CD4-positive, alpha-beta T cell treated with Interleukin-6 at 100 ng/mL for 8 hours (primary cell): ENCODE measurements at regions not wholly inside any gene's neighbourhood (a gene's known extent, or its start where the extent isn't known, plus 50 kb on each side); places are given as distances from the start of the nearest gene placed in this dataset.
A peak's percentile ranks its signal among the peaks of the same experiment; 100 is the strongest.

Experiments used
- DNase-seq: peaks from one replicate; pipeline ENCODE4 v3.0.0-alpha.2; 2020; ENCODE audit warnings: mixed read lengths, low spot score

DNA sequence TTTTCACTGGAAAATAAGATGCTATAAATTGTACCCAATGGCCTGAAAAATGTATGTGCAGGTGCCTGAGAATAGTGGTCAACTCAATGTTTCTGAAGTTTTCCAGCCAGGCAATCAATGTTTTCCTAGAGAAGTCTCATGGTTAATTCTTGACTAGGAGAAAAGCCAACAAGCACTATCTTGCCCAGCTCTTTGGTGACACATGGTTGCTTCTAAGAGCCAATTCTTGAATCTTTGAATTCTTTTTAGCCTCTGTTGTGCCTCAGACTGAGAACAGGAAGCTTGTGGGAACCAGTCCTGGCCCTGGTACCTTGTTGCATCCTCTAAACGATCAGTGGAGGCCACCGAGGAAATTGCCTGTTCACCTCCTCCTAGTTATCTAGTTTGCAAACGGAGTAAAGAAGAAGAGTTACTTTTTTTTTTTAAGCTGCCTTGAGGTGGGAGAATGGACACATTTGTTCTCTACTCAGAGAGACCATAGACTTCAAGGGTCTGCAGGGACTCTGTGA lies 144.0 kb upstream of the MKLN1 start:
- DNase-seq: peak; percentile 55

GRCh38 chr7:131186816-131187215 lies 140.9 kb upstream of the MKLN1 start:
- no peak for DNase-seq

GRCh38 chr7:131188367-131189339 lies 139.0 kb upstream of the MKLN1 start:
- peak; percentile 77 for DNase-seq

DNA sequence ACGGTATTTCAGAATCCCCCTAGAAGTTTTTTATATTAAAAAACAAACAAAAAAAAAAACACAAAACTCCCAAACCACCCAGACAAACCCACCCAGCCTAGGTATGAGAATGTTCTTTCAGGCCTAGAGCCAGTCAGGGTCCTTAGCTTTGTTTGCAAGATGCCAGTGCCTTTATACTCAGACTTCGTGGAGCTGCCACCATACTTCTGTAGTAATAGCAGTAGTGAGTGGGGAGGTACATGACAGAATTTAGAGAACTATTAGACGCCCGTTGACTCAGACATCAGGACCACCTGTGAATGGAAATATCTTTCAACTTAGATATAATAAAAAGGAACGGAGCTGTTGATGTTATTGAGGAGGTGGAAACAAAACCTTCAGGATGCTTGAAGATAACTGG lies 138.2 kb upstream of the MKLN1 start:
- DNase-seq: no peak

DNA sequence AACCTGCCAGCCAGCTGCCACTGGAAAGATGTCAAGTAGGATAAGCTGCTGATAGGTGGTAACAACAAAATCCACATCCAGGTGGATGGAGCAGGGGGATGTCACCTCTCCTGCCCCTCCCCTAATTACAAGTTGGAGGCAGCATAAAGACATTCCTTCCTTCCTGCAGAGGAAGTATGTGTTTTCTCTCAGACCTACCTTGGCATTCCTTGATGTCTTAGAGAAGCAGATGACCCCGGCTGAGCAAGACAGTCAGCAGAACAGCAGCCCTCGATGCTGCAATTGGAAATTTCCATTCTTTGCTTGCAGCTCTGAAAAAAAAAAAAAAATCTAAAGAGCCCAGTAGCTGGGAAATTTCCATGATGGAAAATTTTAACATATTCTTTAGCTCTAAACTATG lies 137.5 kb upstream of the MKLN1 start:
- DNase-seq: no peak

DNA sequence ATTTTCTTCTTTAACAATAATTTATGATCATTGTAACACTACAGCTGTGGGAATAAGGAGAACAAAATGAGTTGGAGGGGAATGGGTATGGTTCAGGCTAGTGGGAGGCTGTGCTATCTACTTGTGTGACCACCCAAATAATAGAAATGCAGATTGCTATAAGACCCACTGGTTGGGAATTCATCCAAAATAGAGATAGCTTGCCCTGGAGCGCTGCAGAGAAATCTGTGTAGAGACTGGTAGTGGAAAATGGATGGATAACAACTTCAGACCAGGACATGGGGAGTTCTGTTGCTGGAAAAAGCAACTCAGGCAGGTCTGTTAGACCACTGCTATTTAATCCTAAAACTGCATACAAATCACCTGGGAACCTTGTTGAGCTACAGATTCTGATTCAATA lies 137.1 kb upstream of the MKLN1 start:
- DNase-seq: no peak

GRCh38 chr7:131194070-131194865 lies 133.4 kb upstream of the MKLN1 start:
- no peak for DNase-seq

DNA sequence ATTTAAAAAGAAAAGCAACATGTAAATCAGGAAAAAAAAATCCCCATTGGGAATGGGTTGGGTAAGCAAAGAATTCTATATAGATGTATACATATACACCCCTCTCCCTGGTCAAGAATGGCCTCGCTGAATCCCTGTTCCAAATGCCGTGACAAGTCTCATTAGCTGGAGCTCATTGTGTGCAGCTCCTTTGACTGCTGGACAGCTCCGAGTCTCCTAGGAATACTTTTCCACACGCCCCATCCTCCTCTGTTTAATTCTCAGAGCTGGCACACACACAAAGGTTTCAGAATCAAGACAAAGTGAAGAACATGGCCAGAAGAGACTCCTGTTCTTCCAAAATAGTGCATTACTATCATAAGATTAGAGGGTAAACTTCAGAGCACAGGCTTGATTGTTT lies 130.9 kb upstream of the MKLN1 start:
- DNase-seq: no peak

GRCh38 chr7:131197920-131198615 lies 129.6 kb upstream of the MKLN1 start:
- no peak for DNase-seq

GRCh38 chr7:131202451-131202850 lies 125.2 kb upstream of the MKLN1 start:
- DNase-seq: no peak

DNA sequence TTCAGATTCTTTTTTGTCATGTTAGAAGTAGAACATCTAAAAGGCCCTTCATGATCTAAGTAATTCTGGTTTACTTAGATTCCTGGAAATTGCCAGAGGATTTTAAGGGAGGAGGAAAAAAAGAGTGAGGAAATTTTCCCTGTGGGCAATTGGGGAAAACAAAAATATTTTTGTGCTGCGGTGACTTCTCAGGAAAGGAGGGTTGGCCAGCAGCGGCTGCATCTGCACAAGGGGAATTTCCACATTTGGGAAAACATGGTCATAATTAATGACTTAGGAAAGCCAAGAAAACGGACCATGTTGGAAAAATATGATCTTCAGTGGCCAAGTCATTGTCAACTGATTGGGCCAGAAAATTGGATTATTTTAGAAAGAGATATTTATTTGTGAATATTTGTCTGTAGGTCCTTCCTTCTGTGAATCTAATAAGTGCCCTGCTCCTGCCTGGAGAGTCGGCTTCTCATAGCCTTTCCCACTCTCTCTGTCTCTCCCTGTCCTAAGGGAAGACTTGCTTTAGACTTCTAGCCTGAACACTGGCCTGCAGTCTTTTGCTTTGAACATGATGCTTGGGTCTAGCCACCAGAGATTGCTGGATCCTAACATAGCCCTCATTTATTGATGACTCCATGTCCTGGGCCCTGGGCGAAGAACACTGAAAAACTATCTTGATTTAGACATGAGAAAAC lies 124.2 kb upstream of the MKLN1 start:
- DNase-seq: no peak

DNA sequence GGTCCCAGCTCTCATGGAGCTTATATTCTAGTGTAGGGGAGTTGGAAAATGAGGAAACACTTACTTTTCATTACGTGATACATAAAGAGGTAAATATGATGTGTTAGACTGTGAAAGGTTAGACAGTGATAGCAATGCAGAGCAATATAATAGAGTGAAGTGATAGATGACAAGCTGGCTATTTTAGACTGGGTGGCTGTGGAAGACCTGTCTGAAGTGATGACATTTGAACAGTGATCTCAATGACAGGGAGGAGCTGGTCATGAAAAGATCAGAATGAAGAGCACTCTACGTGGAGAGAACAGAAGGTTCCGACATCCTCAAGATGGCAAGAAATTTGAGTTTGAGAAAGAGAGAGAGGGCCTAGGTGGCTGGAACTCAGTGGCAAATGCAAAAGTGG lies 118.9 kb upstream of the MKLN1 start:
- no peak for DNase-seq

- no peak for DNase-seq
Measured at GRCh38 chr7:131210618-131211017, 117.1 kb upstream of the MKLN1 start.

DNA sequence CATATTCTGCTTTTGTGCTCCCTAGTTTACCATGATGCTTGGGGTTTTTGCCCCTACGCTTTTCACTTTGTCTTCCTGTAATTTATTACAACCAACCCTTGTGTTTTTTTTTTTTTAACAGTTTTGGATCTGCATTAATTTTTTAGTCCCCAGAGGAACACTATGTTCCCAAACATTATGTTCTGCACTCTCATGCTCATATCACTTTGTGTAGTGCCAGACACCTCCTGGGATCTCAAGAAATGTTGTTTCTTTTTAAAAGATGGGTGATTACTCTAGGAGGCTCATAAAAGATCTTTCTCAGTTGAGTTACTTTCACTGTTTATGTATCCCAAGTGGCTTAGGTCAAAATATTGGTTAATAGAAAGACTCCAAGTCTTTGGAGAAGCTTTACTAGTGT lies 116.2 kb upstream of the MKLN1 start:
- DNase-seq: no peak

DNA sequence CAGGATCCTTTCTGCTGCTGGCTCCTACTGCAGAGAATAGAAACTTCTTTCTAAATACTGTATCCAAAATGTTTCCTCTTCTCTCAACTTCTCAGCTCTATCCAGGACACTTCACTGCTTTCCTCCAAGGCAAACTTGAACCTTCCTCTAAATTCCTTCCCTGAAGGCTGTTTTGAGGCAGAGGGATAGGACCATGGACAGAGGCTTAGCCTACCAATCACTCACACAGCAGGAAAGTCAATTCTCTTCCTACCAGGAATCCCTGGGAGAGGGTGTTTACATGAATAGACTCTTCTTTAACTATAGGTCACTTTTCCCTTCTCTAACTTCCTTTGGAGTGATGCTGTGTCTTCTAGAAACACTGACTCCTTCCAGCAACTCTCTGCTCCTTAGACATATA lies 115.6 kb upstream of the MKLN1 start:
- no peak for DNase-seq

GRCh38 chr7:131218727-131219128 lies 108.9 kb upstream of the MKLN1 start:
- no peak for DNase-seq

DNA sequence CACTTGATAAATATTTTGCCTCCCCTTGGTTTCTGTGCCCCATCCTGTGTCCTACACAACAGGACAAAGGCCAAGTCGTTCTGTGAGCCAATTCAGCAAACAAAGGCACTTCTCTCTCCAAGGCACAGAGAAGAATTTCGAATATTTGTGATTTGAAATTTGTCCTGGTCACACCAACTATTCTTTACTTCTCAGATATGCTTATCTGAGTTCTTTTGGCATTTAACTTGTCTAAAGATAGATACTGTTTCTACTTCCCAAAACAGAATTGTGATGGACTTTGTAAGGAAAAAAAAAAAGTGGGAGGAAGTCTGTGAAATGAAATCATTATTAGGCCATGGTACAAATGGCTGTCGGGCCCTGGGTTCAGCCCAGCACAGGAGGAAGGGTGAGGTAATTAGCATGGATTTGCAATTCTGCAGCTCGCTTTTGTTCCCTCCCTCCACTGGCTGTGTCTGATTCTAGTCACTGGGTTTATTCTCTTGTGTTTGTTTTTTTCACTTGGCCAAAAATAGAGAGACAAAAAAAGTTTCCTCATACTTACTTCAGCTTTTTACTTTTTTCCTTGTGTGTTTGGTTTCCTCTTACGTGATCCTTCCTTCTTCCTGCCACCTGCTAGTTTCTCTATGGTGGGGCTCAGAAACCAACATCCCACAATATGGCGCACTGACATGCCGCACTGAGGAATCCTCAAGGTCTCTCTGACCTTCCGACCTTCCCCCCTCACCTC lies 108.2 kb upstream of the MKLN1 start:
- DNase-seq: no peak

DNA sequence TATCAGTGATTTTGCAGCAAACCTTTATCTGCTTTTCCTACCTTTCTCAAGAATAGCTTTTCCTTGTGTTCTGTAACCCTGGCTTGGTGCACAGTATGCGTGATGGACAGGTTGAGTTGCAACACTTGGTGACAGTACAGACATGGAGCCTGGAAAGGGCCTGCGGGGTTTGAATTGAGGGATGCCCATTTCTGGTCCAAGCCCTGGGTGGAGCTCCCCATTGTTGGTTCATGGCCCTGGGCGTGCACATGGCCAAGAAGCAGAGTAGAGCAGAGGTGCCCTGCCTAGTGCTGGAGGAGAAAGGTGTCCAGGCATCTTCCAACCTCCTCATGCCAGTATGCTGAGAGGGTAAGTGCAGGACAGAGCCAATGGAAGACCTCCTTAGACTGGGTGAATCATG lies 106.6 kb upstream of the MKLN1 start:
- no peak for DNase-seq

- DNase-seq: no peak
Measured at GRCh38 chr7:131222171-131222570, 105.5 kb upstream of the MKLN1 start.

GRCh38 chr7:131223151-131223550 lies 104.5 kb upstream of the MKLN1 start:
- DNase-seq: no peak

DNA sequence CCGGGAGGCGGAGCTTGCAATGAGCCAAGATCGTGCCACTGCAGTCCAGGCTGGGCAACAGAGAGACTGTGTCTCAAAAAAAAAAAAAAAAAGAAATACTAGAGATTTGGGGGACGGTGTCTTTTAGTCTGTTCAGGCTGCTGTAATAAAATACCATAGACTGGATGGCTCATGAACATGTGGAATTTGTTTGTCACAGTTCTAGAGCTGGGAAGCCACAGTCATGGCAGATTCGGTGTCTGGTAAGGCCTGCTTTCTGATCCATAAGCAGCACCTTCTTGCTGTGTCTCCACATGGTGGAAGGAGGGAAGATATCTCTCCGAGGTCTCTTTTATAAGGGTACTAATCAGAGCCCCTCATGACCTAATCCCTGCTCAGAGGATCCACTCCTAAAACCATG lies 102.7 kb upstream of the MKLN1 start:
- no peak for DNase-seq
